Fibroblast of skin of left biceps (primary cell): ENCODE measurements at regions not wholly inside any gene's neighbourhood (a gene's known extent, or its start where the extent isn't known, plus 50 kb on each side); places are given as distances from the start of the nearest gene placed in this dataset.
A peak's percentile ranks its signal among the peaks of the same experiment; 100 is the strongest.
"Not testable (repeated sequence)": the region's sequence is repeated elsewhere in the genome, so short reads cannot be mapped to it uniquely, and the experiment has no call there.

Experiments
- DNase-seq, 2 experiments: peaks; one replicate each; pipeline ENCODE4 v3.0.0-alpha.2; 2013; ENCODE audit warnings: low read depth in 2 of 2

GRCh38 chr9:73344060-73344459, 192.4 kb downstream of the ANXA1 start:
- DNase-seq: no peak

GRCh38 chr9:73347123-73347522, 195.5 kb downstream of the ANXA1 start:
- DNase-seq: no peak

DNA sequence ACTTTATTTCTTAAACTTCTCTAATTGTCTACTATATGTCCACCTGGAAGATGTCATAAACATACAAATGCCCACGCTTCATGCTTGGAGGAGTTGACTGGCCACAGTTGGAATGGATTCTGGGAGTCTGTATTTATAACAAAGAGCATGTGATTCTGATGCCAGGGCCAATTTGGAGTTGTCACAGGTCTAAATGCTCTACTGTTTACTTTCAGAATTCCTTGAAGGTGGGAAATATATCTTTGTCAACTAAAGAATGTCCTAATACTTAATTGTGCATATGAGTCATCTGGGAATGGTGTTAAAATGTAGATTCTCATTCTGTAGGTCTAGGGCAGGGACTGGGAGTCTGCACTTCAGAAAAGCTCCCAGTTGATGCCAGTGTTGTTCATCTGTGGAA, 196.1 kb downstream of the ANXA1 start:
- no peak for DNase-seq

DNA sequence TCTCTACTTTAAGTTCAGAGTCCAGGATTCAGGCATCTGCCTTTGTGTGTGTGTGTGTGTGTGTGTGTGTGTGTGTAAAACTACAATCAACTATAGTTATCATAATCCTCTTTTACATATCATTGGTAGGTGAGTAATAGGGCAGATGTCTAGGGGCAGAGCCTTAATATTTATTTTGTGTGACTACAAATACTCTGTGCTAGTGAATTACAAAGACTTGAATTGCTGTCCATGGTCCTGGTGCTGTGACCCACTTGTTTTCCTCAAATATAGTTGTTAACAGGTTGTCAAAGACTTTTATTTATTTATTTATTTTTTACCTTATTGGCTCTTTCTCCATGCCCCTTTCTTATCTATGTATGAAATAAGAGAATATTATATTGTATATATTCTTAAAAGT, 196.8 kb downstream of the ANXA1 start:
- no peak for DNase-seq

- DNase-seq: no peak
Measured at GRCh38 chr9:73349476-73349875, 197.8 kb downstream of the ANXA1 start.

- no peak for DNase-seq
Measured at GRCh38 chr9:73357607-73358006, 205.9 kb downstream of the ANXA1 start.

- no peak for DNase-seq
Measured at GRCh38 chr9:73370053-73370452, 218.4 kb downstream of the ANXA1 start.

- no peak for DNase-seq
Measured at GRCh38 chr9:73371801-73372200, 220.1 kb downstream of the ANXA1 start.

- no peak for DNase-seq
Measured at GRCh38 chr9:73380411-73380810, 228.7 kb downstream of the ANXA1 start.

- DNase-seq: no peak
Measured at GRCh38 chr9:73402081-73403028, 250.7 kb downstream of the ANXA1 start.

GRCh38 chr9:73411494-73411893, 259.8 kb downstream of the ANXA1 start:
- no peak for DNase-seq

- no peak for DNase-seq
Measured at GRCh38 chr9:73412874-73413273, 261.2 kb downstream of the ANXA1 start.

- DNase-seq: no peak
Measured at GRCh38 chr9:73423891-73424290, 272.2 kb downstream of the ANXA1 start.

DNA sequence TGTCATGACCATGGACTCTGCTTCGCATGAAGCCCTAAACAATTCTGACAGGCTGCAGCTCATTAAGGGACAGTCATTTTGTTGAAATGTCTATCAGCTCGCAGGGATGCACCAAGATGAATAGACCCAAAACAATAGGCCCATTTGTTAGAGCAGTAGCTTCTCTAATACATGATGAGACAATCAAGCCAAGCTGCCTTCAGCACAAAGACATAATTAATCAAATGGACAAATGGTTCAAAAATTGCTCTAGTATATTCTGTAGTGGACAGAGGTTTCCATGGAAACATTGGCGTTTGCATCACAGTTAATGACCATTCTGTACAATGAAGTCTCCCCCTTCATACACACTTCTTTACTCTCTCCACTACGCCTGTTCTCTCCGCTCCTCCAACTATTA, 274.6 kb downstream of the ANXA1 start:
- no peak for DNase-seq

DNA sequence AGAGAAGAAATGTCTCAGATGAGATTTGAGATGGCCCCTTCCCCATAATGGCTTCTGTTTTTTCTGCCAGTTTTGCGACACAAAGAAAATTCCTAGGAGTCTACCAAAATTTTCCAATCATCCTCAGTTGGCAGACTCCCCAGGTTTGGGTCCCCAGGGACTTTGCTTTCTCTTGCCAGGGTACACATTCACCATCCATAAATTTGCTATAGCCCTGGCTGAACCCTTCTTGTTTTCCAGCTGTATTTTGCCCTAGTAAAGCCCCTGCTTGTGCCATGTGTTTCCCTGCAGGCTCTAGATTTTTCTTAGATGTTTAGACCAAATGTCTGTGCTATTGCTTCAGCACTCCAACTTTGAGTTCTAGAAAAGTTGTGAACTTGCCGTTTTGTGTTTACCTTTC, 283.2 kb downstream of the ANXA1 start:
- DNase-seq: no peak

DNA sequence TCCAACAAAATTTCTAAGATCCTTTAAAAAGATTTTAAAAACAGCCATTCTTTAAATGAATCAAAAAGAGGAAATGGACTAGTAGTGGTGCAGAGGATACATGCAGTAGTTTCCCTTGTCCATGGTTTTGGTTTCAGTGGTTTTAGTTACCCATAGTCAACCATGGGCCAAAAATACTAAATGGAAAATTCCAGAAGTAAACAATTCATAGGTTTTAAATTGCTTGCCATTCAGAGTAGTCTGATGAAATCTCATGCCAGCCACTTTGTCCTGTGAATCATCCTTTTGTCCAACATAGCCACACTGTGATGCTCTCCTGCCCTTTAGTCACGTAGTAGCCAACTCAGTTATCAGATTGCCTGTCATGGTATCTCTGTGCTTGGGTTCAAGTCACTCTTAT, 286.1 kb downstream of the ANXA1 start:
- DNase-seq: no peak

- not testable (repeated sequence) for DNase-seq
Measured at GRCh38 chr9:73439839-73440238, 288.2 kb downstream of the ANXA1 start.

DNA sequence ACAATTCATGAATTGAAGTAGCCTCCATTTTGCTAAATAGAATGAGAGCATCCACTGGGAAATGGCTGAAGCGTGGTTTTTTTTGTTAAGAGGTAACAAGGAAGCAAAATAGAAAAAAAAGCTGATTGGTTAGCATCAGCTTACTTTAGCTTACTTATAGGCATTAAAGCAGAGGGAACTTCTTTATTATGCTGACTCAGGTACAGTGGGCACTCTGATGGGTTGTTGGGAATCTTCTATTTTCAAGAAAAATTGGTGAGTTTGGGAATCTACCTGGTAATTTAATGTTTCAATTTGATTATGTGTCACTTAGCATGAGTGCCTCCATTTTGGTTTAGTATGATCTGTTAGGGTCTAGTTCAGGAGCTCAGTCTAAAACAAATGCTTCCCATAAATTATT, 289.6 kb downstream of the ANXA1 start:
- DNase-seq: no peak

DNA sequence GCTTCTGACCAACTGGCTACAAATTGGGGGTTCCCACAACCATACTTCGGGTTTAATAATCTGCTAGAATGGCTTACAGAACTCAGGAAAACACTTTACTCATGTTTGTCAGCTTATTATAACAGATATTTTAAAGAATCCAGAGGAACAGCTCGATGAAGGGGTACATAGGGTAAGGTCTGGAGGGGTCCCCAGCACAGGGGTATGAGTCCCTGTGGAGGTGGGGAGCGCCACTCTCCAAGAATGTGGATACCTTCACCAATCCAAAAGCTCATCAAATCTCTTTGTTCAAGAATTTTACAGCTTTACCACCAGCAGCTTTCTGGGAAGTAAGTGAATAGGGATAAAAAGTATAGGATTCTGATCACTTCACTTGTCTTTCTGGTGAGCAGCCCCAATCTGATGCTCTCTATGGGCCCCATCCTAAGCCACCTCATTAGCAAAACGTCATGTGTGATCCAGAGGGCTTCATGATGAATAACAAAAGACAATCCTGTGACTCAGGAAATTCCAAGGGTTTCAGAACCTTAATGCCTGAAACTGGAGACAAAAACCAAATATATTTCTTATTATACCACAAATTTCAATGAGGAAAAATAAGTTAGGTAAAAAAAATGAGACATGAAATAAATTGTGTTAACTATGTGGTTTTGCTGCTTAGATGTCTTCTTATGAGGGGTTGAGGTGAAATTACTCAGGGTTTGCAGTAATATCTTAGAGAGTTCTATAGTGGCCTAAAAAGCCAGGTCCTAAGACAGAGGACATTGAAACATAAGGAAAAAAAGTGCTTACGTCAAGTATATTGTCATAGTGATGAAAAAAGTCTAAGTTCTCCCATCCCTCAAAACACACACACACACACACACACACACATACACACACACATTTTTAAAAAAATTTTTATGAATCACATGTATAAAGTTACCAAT, 290.5 kb downstream of the ANXA1 start:
- DNase-seq: peak; percentile 10 to 12

DNA sequence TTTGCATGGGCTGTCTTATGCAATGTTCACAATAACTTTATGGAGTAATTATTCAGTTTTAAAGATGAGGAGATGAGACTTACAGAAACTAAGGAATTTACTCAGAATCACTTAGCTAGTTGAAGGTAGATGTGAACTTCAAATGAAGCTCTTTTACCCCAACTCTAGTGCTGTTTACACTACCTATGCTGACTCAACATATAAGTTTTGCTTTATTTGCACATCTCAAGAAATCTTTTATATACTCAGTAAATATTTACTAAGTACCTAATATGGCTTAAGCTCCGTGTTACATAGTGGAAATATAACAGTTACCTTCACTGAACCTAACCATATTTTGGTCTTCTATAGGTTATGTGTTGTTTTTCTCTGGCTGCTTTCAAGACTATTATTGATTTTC, 293.2 kb downstream of the ANXA1 start:
- no peak for DNase-seq

- not testable (repeated sequence) for DNase-seq
Measured at GRCh38 chr9:73445384-73445783, 293.7 kb downstream of the ANXA1 start.

DNA sequence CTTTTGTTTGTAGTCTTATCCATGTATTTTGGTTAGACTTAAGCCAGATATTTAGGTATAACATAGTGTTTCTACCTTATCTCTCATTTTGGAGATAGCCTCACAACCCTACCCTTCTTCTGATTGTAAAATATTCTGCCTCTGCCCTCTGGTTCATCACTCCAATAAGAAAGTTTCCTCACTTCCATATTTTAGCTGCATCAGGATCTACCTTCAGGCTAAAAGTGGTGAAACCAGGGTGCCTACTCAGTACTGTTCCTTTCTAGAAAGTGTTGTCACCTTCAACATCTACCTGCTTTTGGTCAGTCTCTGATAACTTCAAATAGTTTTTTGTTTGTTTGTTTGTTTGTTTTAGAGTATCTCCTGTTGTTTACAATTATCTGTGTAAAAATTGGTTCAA, 294.6 kb downstream of the ANXA1 start:
- DNase-seq: no peak

DNA sequence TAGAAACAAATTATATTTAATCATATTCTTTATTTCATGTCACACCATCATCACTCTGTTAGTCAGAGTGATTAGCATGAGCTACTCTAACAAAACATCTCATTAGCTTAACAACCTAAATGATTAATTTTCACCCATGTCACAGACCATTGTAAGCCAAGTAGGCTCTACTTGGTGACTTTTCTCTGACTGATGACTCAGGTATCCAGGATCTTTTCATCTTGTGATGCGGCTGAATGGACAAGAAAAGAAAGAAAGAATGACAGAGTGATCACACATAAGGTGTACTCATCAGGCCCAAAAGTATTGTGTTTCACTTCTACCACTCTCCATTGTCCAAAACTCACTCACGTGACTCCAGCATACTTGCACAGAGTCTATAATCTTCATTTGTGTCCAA, 299.3 kb downstream of the ANXA1 start:
- DNase-seq: no peak
